ENCODE measurements at regions not wholly inside any gene's neighbourhood (a gene's known extent, or its start where the extent isn't known, plus 50 kb on each side); places are given as distances from the start of the nearest gene placed in this dataset.

- TF ChIP-seq POLR2A (IDR thresholded peaks at IDR 0.05): no peak
- no peak for TF ChIP-seq CTCF (IDR thresholded peaks at IDR 0.05)
Observed at GRCh38 chr5:164809821-164810220, 1304.4 kb downstream of the MAT2B start.
